GM19395 (cell line): ENCODE measurements at regions not wholly inside any gene's neighbourhood (a gene's known extent, or its start where the extent isn't known, plus 50 kb on each side); places are given as distances from the start of the nearest gene placed in this dataset.

Source experiments
- ATAC-seq: cut with Tn5 transposase; IDR thresholded peaks from one replicate; pipeline ENCODE4 v1.9.1; 2021; ENCODE audit warnings: mild to moderate bottlenecking, moderate library complexity; ENCODE audit not compliant: unreplicated experiment

DNA sequence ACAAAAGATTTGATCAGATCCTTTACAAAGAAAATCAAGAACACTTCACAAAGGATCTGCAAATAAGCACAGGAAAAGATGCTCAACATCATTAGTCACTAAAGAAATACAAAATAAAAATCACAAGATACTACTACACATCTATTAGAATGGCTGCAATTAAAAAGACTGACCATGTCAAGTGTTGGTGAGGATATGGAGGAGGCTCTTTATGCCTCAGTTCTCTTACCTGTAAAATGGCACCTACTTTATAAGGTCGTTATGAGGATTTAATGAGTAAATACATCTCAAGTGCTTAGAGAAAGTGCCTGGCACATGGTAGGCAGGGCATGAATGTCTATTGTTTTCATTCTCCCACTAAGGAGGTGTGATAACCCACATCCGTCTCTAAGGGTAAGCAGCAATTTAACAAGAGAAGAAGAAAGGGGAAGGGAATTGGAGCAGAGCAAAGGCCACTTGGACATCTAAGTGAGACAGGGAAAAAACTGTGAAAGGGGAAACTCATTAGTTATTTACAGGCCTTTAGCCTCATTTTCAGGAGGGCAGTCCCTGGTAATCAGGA, 157.5 kb upstream of the NFE2L3 start:
- no peak for ATAC-seq

DNA sequence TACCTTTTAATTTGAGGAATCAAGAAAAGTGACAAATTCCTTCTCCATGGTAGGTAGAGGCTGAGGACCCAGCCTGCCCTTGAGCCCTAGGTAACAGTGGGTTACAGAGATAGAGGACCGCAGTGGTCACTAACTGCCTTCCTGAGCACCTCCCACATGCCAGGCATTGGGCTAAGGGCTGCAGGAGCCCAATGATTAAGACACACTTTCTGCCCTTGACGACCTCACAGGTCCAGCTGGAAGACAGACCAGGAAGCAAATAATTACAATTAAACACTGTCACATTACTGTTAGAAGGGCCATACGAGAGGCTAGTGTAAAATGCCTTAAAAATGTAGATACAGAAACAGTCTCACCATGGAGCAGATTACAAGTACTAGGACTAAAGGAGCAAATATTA, 156.8 kb upstream of the NFE2L3 start:
- no peak for ATAC-seq

DNA sequence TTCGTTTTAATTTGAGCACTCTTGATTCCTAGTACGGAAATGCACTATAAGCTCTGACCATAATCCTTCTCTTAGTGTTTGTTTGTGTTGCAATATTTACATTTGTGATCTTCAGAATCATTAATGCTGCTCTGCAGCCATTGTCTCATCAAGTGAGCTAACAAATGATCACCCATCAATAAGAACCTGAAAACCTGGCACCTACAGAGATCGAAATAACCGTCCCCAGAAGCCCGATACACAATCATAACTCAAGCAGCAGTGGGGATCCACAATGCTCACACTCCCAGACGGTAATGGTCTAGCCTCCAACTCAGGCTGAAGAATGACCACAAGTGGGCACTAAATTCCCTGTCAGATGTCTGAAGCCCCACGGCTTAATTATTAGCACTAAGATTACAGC, 156.0 kb upstream of the NFE2L3 start:
- ATAC-seq = no peak

DNA sequence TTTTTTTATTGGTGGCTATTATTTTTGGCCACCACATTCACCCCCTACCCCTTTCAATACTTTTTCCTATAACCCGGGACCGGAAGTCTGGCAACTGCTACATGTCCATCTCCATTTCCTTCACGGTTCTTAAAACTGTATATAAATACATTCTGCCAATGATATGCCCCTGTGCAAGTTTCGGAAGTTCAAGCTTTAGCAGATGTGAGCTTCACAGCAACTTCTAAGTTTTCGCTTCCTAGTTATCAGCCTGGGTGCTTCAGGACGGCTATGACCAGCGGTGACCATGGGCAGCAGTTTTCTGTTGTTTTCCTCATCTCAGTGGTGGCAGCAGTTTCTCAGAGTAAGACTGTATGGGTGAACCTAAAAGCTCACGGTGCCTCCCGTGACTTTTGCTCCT, 153.5 kb upstream of the NFE2L3 start:
- no peak for ATAC-seq

DNA sequence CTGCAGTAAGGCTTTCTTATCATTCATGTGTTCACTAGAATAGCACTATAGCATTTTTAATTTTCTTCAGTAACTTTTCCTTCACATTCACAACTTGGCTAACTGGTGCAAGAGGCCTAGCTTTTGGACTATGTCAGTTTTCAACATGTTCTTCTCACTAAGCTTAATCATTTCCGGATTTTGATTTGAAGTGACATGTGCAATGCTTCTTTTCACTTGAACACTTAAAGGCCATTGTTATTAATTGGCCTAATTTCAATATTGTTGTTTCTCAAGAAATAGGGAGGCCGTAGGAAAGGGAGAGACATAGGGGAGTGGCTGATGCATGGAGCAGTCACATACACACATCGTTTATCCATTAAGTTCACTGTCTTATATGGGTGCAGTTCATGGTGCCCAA, 151.2 kb upstream of the NFE2L3 start:
- no peak for ATAC-seq

DNA sequence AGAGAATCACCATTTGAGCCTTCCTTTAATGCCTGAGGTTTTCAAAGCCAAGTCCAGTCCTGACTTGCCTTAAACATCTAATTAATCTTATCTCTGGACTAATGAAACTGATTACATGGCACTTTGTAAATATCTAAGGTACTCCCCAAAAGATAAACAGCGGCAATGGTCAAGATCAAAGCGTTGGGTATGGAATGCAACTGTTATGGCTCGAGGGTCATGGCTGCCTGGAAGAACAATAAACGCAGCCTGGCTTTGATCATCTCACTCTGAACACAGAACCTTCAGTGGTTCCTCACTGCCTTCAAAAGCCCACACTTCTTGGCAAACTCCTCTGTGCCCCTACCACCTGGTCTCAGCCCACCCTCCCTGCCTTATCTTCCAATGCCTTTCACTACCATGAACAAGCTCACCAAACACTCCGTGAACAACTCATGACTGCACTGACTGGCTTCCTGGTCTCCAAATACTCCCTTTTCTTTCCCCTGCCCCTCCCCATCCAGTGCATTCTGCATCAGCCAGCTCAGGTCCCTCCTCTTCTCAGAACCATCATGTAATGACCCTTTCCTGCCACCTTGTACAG, 150.2 kb upstream of the NFE2L3 start:
- ATAC-seq = no peak

DNA sequence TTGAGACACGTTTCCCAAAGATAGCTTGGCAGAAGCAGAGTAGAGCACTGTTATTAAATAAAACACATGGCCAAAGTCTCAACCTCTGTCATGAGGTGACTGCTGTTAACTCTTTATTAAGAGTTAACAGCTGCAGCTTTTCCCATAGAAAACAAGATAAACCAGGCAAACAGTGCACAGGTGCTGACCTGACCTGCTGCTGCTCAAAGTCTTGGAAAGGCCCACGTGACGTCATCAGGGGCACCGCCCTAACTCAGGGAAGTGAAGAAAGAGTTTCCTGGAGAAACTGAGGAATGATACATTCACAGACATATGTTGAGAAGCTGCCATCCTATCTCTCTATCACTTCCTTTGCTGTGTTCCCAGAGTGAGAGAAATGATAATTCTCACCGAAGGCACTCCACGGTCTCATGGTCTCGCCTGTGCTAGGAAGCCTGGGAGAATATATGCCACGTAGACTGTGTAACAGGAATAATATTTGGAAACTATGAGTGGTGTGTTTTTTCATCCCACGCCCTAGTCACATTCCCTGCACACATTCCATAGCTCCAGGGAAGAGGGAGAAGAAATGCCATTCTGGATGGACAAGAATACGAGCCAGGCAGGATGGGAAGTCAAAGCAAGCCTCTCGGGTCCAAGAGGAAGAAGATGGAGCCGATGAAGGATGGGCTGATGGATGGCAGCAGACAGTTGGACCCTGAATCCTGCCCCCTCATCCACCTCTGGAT, 146.2 kb upstream of the NFE2L3 start:
- no peak for ATAC-seq

DNA sequence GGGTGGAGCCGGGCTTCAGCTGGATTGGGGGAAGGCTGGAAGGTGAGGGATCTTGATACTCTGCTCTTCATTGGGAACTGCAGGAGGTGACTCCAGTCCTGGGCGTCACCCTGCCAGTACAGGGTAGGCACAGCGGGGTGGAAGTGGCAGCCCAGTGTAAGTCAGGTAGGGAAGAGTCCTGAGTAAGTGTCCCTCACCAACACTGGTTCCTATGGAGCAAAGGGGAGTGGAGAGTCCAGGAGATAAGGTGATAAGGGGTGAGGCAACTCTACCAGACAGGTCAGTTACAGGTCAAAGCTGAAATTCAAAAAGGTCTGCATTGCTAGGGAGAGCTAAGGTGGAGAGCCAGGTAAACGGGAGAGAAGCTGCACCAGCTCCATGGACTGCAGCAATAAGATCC, 145.6 kb upstream of the NFE2L3 start:
- ATAC-seq = no peak

DNA sequence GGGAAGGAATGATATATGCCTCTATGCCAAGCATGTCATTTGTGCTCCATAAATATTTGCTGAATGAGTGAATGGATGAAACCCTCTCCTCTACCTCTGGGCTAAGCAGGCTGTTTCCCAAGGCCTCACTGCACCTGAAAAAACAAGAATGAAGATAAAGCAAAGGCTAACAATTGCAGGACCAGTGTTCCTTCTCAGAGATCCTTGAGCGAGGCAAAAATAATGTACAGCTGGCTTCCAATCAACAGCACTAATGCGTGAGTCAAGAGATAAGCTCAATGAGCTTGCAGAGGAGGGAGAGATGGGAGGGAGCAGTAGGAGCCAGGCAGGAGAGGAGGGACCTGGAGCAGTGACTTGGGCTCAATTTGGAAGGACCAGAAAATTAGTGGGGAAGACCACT, 144.5 kb upstream of the NFE2L3 start:
- ATAC-seq = no peak

DNA sequence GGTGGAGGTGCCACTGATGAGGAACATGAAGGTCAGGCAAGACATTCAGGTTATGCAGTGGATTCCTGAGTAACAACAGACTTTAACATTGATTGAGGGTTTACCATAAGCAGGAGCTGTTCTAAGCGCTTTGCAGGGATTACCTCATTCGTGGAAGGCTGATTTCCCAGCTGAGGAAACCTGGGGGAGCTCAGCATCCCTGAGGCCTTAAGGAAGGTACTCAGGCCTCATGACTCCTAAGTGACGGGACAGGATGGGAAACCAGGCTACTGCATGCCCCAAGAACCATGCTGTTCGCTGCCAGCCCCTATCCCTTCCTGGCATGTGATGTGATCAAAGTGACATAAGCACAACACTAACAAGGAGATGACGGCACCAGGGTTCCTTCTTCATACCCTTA, 143.6 kb upstream of the NFE2L3 start:
- no peak for ATAC-seq

DNA sequence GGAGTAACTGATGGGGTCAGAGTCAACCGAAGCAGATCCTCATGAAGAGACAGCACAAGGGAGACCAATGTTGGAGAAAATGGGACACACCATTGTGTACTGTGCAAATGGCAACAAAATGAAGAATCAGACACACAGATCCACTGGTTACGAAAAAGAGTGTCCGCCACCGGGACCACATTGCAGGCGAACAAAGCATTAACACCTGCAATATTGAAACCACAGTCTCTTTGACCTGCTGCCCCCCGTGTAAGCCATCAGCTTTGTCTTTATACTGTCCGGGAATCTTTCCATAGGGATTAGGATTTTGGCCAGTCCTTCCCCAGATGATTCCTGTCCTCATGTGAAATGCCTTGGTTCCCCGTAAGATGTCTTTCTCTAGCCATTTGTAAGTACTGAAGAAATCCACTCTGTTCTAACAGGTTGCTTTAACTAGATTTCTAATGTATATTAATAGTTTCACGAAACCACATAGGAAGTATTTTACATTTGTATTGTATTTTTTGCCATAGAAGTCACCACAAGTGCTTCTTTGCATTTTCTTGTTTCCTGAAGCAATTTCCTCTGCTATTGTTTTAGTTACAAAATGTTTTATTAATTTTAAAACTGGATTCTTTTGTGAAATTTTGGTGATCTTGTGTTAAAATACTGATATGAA, 140.8 kb upstream of the NFE2L3 start:
- peak; percentile 77 for ATAC-seq

DNA sequence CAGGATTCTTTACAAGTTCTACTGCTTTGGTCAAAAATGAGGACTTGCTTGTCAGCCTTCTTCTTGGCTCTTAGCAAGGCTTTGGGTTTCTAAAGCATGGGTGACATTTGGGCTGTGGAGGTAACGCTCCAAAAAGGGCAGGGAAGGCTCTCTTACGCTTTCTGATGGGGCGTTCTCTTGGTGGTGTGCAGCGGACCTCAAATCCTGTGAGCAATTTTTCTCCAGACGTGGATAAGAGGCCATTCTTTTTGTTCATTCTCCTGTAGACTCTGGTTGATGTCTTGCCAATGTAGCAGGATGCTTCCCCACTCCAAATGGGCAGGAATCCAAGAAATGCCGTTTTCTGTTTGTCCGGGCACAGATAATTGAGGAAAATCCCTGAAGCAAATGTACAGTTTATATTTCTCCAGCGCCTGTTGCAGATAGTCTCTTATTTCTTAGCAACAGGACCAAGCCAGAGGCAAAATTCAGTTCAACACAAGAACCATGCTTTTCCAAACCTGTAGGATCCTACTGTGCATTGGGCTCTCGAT, 138.4 kb upstream of the NFE2L3 start:
- ATAC-seq = no peak

DNA sequence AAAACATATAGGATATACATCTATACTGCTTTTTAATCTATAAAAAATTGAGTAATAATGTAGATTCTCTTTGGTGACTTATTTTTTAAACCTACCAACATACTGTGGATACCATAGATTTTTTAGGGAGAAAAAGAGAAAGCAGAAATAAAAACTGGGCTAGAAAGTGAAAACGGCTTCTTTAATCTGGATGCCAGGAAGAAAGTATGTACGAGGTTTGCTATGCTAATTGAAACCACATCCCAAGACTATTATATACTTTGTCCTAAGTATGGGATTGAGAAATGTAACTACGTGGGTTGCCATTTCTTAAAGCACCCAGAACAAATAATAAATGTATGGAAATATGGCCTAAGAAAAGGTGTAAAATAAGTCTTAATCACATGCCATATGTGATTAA, 129.0 kb upstream of the NFE2L3 start:
- no peak for ATAC-seq

DNA sequence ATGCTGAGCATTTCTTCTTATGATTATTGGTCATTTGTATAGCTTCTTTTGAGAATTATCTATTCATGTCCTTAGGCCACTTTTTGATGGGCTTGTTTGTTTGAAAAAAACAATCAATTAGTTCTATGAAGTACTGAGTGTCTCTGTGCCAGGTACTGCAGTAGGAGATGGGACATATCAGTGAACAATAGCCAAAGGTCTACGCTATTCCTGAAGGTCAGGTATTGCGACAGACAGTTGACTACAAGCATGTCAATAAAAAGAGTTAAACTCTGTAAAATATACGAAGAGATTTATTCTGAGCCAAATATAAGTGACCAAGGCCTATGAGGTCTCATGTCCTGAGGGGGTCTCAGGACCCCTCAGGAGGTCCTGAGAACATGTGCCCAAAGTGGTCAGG, 122.1 kb upstream of the NFE2L3 start:
- no peak for ATAC-seq

DNA sequence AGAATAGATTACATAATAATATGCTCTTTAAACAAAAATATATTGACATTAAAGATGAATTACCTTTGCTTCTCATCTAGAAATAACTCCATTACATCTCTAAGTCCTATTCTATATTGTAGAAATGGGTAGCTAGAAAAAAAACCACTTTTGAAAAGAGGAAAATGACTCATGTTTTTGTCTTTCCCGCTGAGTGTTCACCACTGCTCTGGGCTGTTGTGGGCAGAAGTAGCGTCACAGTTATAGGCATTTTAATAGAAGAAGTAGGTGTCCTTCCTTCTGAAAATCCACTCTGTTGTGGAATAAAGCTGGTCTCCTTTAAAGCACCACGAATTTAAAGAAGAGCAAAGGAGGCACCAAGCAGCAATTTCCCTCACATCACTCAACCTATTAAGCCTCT, 117.6 kb upstream of the NFE2L3 start:
- ATAC-seq = no peak

DNA sequence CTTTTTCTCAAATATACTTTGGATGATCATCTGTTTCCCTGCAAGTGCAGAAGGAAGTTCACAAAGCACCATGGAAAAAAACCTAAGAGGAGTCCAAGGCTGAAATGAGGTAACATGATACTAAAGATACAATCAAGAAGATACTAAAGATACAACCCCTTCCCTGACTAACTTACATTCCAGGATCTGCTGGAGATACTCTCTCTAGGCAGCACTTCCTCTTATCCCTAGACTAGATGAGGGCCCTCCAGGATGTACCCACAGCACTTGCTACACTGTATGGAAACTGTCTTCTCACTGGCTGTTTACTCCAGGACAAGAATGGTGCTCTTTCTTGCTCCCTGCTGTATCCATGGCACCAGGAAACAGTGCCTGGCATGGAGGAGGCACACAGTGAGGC, 116.4 kb upstream of the NFE2L3 start:
- ATAC-seq = no peak

DNA sequence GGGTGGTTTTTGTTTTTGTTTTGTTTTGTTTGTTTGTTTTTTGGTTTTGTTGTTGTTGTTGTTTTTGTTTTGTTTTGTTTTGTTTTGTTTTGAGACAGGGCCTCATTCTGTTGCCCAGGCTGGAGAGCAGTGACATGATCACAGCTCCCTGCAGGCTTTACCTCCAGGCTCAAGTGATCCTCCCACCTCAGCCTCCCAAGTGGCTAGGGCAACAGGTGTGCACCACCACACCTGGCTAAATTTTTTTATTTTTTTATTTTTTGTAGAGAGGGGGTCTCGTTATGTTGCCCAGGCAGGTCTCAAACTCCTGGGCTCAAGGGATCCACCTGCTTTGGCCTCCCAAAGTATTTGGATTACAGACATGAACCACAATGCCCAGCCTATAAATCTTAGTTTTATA, 115.9 kb upstream of the NFE2L3 start:
- ATAC-seq = no peak

DNA sequence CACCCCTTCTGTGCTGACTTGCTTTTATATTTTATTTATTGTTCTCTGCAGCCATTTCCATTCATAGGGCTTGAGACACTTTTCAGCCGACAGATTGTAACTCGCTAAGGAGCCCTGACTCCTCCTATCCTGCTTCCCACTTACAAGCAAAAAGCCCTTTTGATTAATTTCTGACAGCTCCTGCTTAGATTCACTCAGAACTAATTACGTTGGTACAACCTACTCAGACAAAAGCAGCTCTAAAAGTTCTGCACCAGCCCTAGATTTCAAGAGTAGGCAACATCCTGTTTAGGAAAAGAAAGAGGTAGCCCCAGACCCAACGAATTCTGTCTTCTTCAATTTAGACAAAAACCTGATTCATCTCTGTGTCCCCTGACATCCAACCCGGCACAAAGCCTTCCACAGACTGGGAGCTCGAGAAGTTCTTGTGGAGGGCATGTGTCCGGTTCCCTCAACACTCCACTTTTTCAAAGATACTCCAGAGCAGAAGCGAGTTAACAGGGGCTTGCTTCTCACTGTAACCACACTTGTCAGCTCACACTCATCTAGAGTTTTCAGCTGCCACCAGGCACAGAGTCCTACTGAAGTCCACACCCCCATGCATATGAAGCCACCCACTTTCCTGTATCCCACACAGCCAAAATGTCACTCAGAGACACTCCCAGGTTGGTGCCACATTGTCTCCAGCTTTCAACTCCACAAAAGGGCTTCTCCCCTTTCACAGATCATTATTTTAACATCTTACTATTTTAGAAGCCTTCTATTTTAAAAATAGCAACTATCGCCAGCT, 113.6 kb upstream of the NFE2L3 start:
- ATAC-seq = no peak

DNA sequence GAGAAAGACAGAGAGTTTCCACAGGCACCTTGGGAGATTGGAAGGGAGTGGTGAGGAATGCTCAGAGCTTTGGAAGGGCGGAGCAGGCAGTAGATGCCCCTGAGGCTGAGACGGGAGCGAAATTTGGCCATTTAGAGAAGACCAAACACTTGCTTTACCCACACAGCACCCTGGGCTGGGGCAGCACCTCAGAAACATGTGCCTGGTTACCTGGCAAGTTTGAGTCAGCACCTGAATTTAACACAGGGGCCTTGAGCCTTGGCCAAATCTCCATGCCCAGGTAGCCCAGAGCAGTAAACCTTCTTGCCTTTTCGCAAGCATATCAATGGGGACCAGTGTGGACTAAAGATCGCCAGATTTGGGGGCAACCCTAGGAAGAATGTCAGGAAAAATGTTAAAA, 111.9 kb upstream of the NFE2L3 start:
- ATAC-seq = no peak

DNA sequence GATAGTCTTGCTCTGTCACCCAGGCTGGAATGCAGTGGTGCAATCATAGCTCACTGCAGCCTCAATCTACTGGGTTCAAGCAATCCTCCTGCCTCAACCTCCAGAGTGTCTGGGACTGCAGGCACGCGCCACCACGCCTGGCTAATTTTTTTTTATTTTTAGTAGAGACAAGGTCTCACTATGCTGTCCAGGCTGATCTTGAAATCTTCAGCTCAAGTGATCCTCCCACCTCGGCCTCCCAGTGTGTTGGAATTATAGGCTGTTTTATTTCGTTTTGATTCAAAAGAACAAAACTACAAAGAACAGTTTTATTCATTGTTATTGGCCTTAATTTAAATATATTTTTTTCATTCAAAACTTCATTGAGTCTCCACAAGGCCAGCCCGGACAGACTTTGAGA, 109.8 kb upstream of the NFE2L3 start:
- ATAC-seq = no peak

DNA sequence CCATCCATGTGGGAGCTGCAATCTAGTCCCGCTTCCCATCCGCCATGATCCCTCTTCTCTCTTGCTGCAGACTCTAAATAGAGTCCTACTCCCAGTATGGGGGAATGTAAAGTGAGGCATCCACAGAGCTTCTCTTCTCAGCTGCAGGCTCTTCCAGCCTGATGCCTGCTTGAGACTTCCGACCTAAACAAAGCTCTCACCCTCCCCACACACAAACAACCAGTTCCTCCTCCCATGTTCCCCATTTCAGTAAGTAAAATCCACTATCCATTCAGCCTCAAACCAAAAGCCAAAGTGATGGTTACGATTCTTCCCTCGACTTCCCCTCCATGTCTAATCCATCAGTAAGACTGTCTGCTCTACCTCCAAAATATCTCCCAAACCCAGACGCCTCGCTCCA, 108.2 kb upstream of the NFE2L3 start:
- no peak for ATAC-seq
